ENCODE measurements at regions not wholly inside any gene's neighbourhood (a gene's known extent, or its start where the extent isn't known, plus 50 kb on each side); places are given as distances from the start of the nearest gene placed in this dataset.

GRCh38 chr4:125773502-125773901 is 458.7 kb downstream of the FAT4 start:
- 0% methylated on average over 1 of the region's 1 CpG for WGBS (ENCODE audit: insufficient coverage, insufficient replicate concordance, low lambda C conversion rate, missing lambda C conversion rate)
- H3K4me3 ChIP-seq, result no peak overlapping the region
- H4K20me1 ChIP-seq (ENCODE audit: control insufficient read depth, insufficient read depth), result no peaks in the 10 kb centered on the region
- ChIA-PET RAD21 (ENCODE audit: unreplicated experiment) (interaction anchor here (1.6 to 1.8 kb wide), 2 partner anchors 8 to 10 kb away, joined by 4 to 6 read pairs; no protein-coding TSS in a partner anchor), POLR2A (interaction anchor here (1.4 kb wide), 1 partner anchor 9 kb away, joined by 3 read pairs; no protein-coding TSS in a partner anchor), SMC1A (ENCODE audit: uncharacterized antibody, unreplicated experiment) (interaction anchor here (0.6 to 2.1 kb wide), 4 partner anchors 14 to 75 kb away, joined by 3 to 6 read pairs (median 3); no protein-coding TSS in a partner anchor), CTCF (interaction anchor here (0.8 to 1.2 kb wide), 2 partner anchors 9 to 204 kb away, joined by 3 read pairs; no protein-coding TSS in a partner anchor)
- intact Hi-C loops (cut with micrococcal nuclease; ENCODE audit: unreplicated experiment) (no loop called here), in situ Hi-C loops (cut with MboI) (no loop called here)
- H3K27me3 ChIP-seq (replicated peaks in 1 of 2; ENCODE audit: control insufficient read depth in 2 of 2, insufficient read depth in 2 of 2, low read length in 1 of 2), result no peaks in the 10 kb centered on the region
- H3K9ac ChIP-seq (ENCODE audit: control insufficient read depth, insufficient read depth, low read length), result no peak overlapping the region
- no peaks in the 10 kb centered on the region for H3K79me2 ChIP-seq (ENCODE audit: control insufficient read depth, insufficient read depth, low read length)
- no peak for TF ChIP-seq ATF2 (IDR thresholded peaks at IDR 0.05; ENCODE audit: low read length)
- H3K4me1 ChIP-seq (ENCODE audit: control insufficient read depth, insufficient read depth, low read length), result no peaks in the 10 kb centered on the region
- no TSS peak for BruUV-seq (replicated peaks)
- H3K9me3 ChIP-seq (replicated peaks; ENCODE audit: control insufficient read depth, insufficient read depth, low read length), result no peaks in the 10 kb centered on the region; the same call in 2 of the 3 replicates
- FAIRE-seq (no peak), ATAC-seq (no peak), DNase-seq (ENCODE audit: low read depth, low spot score) (no peak)
- no peak overlapping the region for H2AFZ ChIP-seq (ENCODE audit: control insufficient read depth, low read depth, low read length)
- H3K27ac ChIP-seq (ENCODE audit: control insufficient read depth, insufficient read depth), result no peak overlapping the region
- no peak overlapping the region for H3K4me2 ChIP-seq (ENCODE audit: control insufficient read depth, insufficient read depth)
- H3K36me3 ChIP-seq (ENCODE audit: control insufficient read depth in 2 of 2, insufficient read depth in 2 of 2, low read length in 1 of 2), result no peaks in the 10 kb centered on the region

GRCh38 chr4:125773931-125774330 is 459.2 kb downstream of the FAT4 start:
- no peaks in the 10 kb centered on the region for H3K79me2 ChIP-seq (ENCODE audit: control insufficient read depth, insufficient read depth, low read length)
- DNase-seq (ENCODE audit: low read depth, low spot score), result no peak
- POLR2A ChIA-PET, result interaction anchor here (1.4 kb wide), 1 partner anchor 9 kb away, joined by 3 read pairs; no protein-coding TSS in a partner anchor
- H2AFZ ChIP-seq (ENCODE audit: control insufficient read depth, low read depth, low read length), result no peak overlapping the region
- CTCF ChIA-PET, result interaction anchor here (1.2 kb wide), 1 partner anchor 8 kb away, joined by 3 read pairs; no protein-coding TSS in a partner anchor
- H3K9ac ChIP-seq (ENCODE audit: control insufficient read depth, insufficient read depth, low read length), result no peak overlapping the region
- H3K36me3 ChIP-seq (ENCODE audit: control insufficient read depth in 2 of 2, insufficient read depth in 2 of 2, low read length in 1 of 2), result no peaks in the 10 kb centered on the region
- H3K4me2 ChIP-seq (ENCODE audit: control insufficient read depth, insufficient read depth), result no peak overlapping the region
- no peak overlapping the region for H3K4me3 ChIP-seq
- no peak for TF ChIP-seq STAT3 (IDR thresholded peaks at IDR 0.05; ENCODE audit: low read depth, low read length)
- TF ChIP-seq RAD21 (IDR thresholded peaks at IDR 0.05; ENCODE audit: insufficient read depth, low read depth, low read length), result no peak
- no peak for TF ChIP-seq TARDBP (IDR thresholded peaks at IDR 0.05; ENCODE audit: borderline replicate concordance)
- TF ChIP-seq ZNF592 (IDR thresholded peaks at IDR 0.05), result no peak
- no TSS peak for BruUV-seq (replicated peaks)
- WGBS (ENCODE audit: insufficient coverage, insufficient replicate concordance, low lambda C conversion rate, missing lambda C conversion rate), result 4% methylated on average over 2 of the region's 2 CpGs
- H3K4me1 ChIP-seq (ENCODE audit: control insufficient read depth, insufficient read depth, low read length), result no peaks in the 10 kb centered on the region
- FAIRE-seq, result no peak
- H3K9me3 ChIP-seq (replicated peaks; ENCODE audit: control insufficient read depth, insufficient read depth, low read length), result no peaks in the 10 kb centered on the region; the same call in 2 of the 3 replicates
- intact Hi-C loops (cut with micrococcal nuclease; ENCODE audit: unreplicated experiment) (no loop called here), in situ Hi-C loops (cut with MboI) (no loop called here)
- no peaks in the 10 kb centered on the region for H4K20me1 ChIP-seq (ENCODE audit: control insufficient read depth, insufficient read depth)
- no peaks in the 10 kb centered on the region for H3K27me3 ChIP-seq (replicated peaks in 1 of 2; ENCODE audit: control insufficient read depth in 2 of 2, insufficient read depth in 2 of 2, low read length in 1 of 2)
- SMC1A ChIA-PET (ENCODE audit: uncharacterized antibody, unreplicated experiment), result interaction anchor here (0.6 to 1.2 kb wide), 7 partner anchors 11 to 75 kb away, joined by 3 read pairs; no protein-coding TSS in a partner anchor
- RAD21 ChIA-PET (ENCODE audit: unreplicated experiment), result interaction anchor here (1.1 to 1.8 kb wide), 3 partner anchors 8 to 17 kb away, joined by 4 to 6 read pairs (median 4); no protein-coding TSS in a partner anchor
- H3K27ac ChIP-seq (ENCODE audit: control insufficient read depth, insufficient read depth), result no peak overlapping the region
- ATAC-seq, result no peak
